ENCODE measurements at regions not wholly inside any gene's neighbourhood (a gene's known extent, or its start where the extent isn't known, plus 50 kb on each side); places are given as distances from the start of the nearest gene placed in this dataset.

DNA sequence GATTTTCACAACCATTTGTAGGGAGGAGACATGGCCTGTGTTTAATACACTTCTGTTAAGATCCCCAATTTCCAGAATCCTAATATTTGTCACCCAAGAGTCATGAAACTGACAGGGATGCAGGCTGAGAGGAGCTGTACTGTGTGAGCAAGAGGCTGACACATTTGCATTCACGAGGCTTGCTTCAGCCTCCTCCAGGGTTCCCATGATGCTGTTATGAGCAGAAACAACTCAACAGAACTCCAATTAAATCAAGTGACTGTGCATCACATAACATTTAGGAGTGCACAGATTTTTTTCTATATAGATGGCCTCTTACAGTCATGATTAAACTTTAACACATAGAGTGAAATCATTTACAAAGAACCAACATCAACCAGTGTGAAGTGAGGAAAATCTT lies 292.3 kb upstream of the STT3B start:
- TF ChIP-seq, protein P1, sequence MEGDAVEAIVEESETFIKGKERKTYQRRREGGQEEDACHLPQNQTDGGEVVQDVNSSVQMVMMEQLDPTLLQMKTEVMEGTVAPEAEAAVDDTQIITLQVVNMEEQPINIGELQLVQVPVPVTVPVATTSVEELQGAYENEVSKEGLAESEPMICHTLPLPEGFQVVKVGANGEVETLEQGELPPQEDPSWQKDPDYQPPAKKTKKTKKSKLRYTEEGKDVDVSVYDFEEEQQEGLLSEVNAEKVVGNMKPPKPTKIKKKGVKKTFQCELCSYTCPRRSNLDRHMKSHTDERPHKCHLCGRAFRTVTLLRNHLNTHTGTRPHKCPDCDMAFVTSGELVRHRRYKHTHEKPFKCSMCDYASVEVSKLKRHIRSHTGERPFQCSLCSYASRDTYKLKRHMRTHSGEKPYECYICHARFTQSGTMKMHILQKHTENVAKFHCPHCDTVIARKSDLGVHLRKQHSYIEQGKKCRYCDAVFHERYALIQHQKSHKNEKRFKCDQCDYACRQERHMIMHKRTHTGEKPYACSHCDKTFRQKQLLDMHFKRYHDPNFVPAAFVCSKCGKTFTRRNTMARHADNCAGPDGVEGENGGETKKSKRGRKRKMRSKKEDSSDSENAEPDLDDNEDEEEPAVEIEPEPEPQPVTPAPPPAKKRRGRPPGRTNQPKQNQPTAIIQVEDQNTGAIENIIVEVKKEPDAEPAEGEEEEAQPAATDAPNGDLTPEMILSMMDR (IDR thresholded peaks at IDR 0.05; ENCODE audit: low read depth, low read length), result no peak
- TF ChIP-seq, protein P2, sequence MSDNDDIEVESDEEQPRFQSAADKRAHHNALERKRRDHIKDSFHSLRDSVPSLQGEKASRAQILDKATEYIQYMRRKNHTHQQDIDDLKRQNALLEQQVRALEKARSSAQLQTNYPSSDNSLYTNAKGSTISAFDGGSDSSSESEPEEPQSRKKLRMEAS (IDR thresholded peaks at IDR 0.05; ENCODE audit: low read depth, low read length), result no peak
- no peak for TF ChIP-seq POLR2A (IDR thresholded peaks at IDR 0.05; ENCODE audit: extremely low read depth, insufficient read length)
